Dermis blood vessel endothelial cell (primary cell): ENCODE measurements at regions not wholly inside any gene's neighbourhood (a gene's known extent, or its start where the extent isn't known, plus 50 kb on each side); places are given as distances from the start of the nearest gene placed in this dataset.
"Not testable (repeated sequence)": the region's sequence is repeated elsewhere in the genome, so short reads cannot be mapped to it uniquely, and the experiment has no call there.

ENCODE experiments used
- DNase-seq: peaks from one replicate; pipeline ENCODE4 v3.0.0; 2010

DNA sequence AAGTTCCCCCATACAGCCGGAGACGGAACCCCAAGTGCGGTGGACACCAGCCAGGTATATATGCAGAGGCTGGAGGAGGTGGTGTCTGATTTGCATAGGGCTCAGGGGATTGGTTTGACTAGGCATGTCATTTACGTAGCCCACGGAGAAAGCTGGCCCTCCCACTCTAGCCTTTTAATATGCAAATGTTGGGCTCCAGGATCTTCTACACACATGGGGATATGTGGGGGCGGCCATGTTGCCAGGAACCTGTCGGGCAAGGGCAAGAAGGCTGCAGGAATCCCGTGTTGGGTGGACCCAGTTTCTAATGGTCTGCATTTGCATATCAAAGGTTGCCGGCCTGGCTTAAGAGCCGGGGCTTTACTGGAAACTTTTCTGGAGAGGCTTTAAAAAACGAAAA, 57.4 kb downstream of the FTHL17 start:
- DNase-seq: not testable (repeated sequence)

GRCh38 chrX:31012509-31013025, 59.3 kb downstream of the FTHL17 start:
- no peak for DNase-seq

- DNase-seq: no peak
Observed at GRCh38 chrX:31007321-31007720, 64.5 kb downstream of the FTHL17 start.

GRCh38 chrX:31006027-31006426, 65.8 kb downstream of the FTHL17 start:
- no peak for DNase-seq

DNA sequence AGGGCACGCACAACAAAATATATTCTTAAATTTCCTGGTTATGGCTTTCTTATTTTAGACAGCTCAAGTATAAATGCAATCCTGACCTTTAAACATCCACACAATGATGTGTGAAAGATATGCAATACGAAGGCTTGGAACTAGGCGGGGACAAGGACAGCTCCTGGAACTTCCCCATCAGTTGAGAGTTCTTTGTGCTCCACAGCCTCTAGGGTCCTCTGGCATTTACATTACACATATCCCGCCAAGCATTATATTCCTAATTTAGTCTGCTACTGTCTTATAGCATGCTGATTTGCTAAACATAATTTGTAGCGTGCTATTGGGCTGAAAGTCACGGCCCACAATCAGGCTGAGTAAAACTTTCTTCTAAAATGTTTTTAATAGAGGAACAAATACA, 74.4 kb downstream of the FTHL17 start:
- DNase-seq: no peak

DNA sequence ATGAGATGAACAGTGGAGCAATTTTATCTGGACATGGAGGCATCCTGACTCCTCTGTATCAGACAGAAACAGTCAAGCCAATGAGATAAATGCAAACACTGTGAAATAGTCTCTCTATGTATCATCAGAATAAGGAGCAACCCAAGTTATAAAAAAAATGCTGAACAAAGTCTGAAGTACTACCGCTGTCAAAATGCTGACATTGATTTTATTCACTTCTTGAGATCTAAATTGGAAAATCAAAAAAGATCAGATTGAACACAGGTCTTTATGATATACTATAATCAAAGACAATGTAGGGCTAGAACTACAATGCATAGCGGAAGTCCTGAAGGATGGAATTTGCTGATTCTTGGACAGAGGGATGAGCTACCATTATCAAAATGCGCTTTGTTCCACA, 76.1 kb downstream of the FTHL17 start:
- DNase-seq: no peak

DNA sequence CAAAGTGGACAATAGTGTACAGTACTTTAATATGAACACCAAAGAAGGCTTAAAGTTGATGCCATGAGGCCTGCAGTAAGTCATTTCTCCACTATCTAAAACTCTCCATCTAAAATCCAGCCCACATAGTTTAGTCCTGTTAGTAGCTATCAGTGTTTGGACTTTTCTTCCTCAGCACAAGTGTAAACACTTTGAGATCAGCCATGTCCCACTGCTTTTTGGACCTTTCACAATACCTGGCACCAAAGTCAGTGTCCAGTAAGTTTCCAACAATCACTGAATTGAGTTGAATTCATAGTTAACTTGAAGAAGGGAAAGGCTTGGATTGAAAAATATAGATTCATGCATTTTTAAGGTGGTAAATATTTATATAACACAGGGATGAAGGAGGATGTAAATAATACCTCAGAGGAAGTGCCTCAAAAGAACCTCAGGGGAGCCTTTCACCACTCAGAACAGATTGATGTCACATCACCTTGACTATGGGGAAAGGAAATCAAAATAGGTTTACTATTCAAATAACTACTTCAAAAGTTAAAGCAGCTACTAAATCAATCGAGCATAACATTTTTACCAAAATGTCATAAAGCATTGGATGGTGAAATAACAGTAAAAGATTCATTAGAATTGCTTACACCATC, 76.7 kb downstream of the FTHL17 start:
- no peak for DNase-seq

GRCh38 chrX:30994018-30994417, 77.8 kb downstream of the FTHL17 start:
- DNase-seq: not testable (repeated sequence)

GRCh38 chrX:30992381-30992904, 79.4 kb downstream of the FTHL17 start:
- DNase-seq: no peak

DNA sequence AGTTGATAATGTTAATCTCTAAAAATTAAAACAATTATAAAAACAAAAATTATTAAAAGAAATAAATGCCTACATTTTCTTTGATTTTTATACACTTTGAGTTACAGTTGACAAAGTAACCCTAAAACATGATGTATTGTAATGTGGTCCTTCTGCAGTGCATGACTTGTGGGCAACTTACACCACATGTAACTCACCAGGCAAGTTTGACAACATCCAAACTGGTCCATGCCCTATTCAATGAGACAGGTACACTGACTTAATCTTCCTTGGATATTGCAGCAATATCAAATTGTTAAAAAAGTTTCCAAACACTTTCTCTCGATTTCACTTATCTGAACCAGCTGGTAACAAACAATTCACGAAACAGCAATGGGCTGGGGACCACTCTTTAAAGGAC, 81.5 kb downstream of the FTHL17 start:
- DNase-seq: no peak

GRCh38 chrX:30982467-30982866, 89.4 kb downstream of the FTHL17 start:
- DNase-seq: no peak

- DNase-seq: no peak
Observed at GRCh38 chrX:30981968-30982367, 89.9 kb downstream of the FTHL17 start.

- DNase-seq: no peak
Observed at GRCh38 chrX:30979271-30979670, 90.2 kb upstream of the TAB3 start.

DNA sequence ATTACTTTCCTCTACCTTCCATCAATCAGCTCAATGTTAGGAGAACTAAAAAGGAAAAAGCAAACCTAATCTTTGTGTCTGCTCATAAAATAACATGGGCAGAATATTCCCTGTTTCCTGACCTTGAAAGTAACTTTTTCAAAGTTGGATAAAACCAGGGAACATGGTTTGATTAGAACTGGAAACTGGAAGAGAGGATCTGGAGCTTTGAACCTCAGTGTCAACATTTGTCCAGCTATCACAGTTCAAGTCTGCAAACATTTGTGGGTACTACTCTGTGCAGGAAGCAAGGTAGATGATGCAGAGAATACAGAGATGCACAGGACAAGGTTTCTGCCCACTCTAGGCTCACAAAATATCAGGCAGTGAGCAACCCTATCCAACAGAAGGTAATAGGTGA, 86.4 kb upstream of the TAB3 start:
- no peak for DNase-seq

DNA sequence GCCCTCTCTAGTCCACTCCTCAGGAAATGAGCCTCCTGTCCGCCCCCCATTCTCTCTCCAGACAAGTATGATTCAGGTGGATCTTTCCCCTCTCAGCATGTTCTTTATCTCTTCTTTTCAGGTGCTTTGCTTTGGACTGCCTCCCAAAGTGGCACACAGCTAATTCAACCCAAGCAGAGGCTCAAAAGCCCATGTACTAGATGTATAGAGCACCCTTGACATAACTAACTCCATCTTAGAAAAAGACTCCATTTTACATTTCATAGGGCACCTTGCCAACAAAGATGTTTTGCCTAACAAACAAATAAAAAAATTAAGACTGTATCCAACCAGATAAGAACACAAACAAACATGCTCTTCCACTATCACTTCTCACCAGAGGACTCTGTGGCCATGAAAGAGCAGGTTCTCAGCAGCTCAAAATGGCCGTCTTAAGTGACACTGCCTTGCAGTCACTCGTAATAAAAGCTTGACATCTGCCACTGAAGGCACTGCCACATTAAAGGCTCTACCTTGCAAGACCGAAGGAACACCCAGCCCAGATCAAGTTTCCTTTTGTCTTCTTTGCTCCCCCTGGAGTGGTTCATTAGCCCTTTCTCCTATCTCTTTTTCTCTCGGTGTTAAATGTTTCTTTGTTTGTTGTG, 84.9 kb upstream of the TAB3 start:
- DNase-seq: no peak

GRCh38 chrX:30971774-30972603, 82.9 kb upstream of the TAB3 start:
- DNase-seq: peak; percentile 46

DNA sequence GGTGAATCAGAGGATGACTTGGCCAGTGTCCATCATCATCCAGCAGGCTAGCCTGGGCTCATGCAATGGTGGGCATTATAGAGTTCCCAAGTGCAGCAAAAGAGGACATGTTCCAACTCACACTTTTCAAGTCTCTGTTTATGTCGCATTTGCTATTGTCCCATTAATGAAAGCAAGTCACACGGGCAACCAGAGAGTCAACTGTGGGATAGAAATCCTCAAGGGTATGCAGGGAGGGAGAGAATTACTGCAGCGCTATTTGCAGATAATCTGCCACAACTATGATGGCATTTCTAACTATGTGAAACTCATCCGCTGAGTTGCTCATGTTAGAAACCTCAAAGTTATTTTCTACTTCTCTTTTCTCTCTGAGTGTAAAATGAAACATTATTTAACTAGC, 78.5 kb upstream of the TAB3 start:
- no peak for DNase-seq

- no peak for DNase-seq
Observed at GRCh38 chrX:30965767-30966166, 76.7 kb upstream of the TAB3 start.

DNA sequence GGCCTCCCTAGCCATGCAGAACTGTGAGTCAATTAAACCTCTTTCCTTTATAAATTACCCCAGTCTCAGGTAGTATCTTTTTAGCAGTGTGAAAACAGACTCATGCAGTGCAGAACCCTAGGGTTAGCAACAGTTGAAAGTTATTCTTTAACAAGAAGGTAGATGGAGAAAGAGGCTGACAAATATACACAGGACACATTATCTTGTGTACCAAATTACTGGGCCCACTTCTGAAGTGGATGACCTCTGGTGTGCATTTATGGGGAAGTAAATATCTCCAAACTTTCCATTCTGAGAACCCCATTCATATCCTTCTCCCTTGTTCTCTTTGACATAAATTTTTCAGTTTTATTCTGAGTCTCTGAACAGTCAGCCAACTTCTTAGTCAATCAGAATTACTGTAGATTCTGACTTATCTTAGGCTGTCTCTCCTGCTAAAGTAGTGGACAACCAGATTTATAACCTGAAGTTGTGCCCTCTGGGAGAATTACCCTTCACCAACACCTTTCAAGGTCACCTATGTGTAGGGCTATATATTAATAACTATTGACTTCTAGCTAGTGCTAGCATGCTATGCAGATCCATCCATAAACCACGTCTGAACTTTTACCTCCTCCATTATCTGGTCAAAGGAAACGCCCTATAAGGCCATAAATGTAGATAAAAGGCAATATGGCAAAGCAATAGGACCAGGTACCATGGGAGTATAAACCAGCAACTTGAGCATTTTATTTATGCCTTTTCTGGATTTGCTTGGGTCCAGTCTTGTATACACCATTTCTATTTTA, 72.5 kb upstream of the TAB3 start:
- DNase-seq: no peak

DNA sequence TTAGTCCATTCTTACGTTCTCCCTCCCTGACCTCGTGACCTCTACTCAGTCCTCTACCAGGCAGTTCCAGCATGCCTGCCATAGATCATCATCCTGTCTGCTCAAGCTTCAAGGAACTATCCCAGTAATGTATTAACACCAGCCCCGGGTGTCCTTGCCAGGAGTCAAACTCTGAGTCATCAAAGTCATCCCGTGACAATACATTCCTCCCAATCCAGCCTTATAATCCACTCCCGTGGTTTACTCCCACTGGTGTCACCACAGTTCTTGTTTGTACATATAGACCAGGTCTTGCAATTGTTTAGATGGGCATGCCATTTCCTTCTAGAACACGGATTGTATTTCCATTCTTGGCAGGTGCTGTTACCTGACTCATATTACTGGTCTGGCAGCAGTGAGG, 68.7 kb upstream of the TAB3 start:
- peak; percentile 0 for DNase-seq

DNA sequence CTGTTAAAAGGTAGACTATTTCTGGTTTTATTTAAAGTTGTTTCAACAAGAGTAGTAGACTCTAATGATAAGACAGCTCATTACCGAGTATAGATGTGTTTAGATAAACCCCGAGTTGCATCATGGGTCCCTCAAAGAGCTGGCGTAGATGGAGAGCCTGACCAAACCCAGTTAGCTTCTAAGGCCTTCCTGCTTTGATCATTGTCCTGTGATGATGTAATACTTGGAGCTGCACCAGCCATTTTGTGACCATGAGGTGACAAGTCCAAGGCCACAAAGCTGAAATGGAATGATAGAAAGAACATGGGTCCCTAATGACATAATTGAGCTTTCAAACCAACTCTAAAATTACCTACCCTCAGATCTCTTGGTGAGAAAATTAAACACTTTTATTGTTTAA, 66.6 kb upstream of the TAB3 start:
- DNase-seq: no peak

- no peak for DNase-seq
Observed at GRCh38 chrX:30951003-30951402, 61.9 kb upstream of the TAB3 start.

- no peak for DNase-seq
Observed at GRCh38 chrX:30950391-30950790, 61.3 kb upstream of the TAB3 start.
